OCI-LY7 (cell line): ENCODE measurements at regions not wholly inside any gene's neighbourhood (a gene's known extent, or its start where the extent isn't known, plus 50 kb on each side); places are given as distances from the start of the nearest gene placed in this dataset.

Experiments
- BruUV-seq: library from RNA; stranded (reverse); fragments of 400-500 nt; replicated peaks from 2 replicates; lab custom pipeline; 2021; lab: Mats Ljungman, UMichigan
- CTCF ChIA-PET: fragments of 300-600 bp; sonication (Branson Sonifier 250); formaldehyde crosslinking; loops from one replicate; lab custom pipeline; 2022; ENCODE audit warnings: antibody characterized with exemption; ENCODE audit not compliant: unreplicated experiment; lab: Charles Lee
- POLR2A ChIA-PET: fragments of 300-600 bp; sonication (Branson Sonifier 250); formaldehyde crosslinking; loops from one replicate; lab custom pipeline; 2022; ENCODE audit warnings: antibody characterized with exemption; lab: Charles Lee
- DNase-seq: peaks from one replicate; pipeline ENCODE4 v3.0.0-alpha.2; 2015; ENCODE audit warnings: low spot score
- H2AFZ ChIP-seq: fragments of 200-600 bp; sonication (generic), shearing (Covaris generic); 2 replicates; pipeline ENCODE4 v1.6.1; 2014; ENCODE audit warnings: mild to moderate bottlenecking, antibody characterized with exemption, low read length, moderate library complexity
- H3K27ac ChIP-seq: fragments of 200-600 bp; sonication (generic); 2 replicates; pipeline ENCODE4 v1.5.1; 2014; ENCODE audit warnings: mixed run types, low read depth, mild to moderate bottlenecking, moderate library complexity, low read length, inconsistent platforms; ENCODE audit not compliant: poor library complexity, severe bottlenecking
- H3K36me3 ChIP-seq: fragments of 200-600 bp; sonication (generic); 2 replicates; pipeline ENCODE4 v1.6.1; 2014; ENCODE audit warnings: mild to moderate bottlenecking, antibody characterized with exemption, low read length, moderate library complexity, mixed read lengths; ENCODE audit not compliant: insufficient read depth
- H3K4me1 ChIP-seq: fragments of 200-600 bp; sonication (generic); 2 replicates; pipeline ENCODE4 v1.5.1; 2014; ENCODE audit warnings: mild to moderate bottlenecking, low read length; ENCODE audit not compliant: insufficient read depth, poor library complexity, severe bottlenecking
- H3K4me2 ChIP-seq: fragments of 200-600 bp; sonication (generic); 2 replicates; pipeline ENCODE4 v1.6.1; 2014; ENCODE audit warnings: mild to moderate bottlenecking, low read length
- H3K4me3 ChIP-seq: fragments of 200-600 bp; sonication (generic); 2 replicates; pipeline ENCODE4 v1.5.1; 2014; ENCODE audit warnings: mild to moderate bottlenecking, low read depth, low read length; ENCODE audit not compliant: poor library complexity, severe bottlenecking
- H3K79me2 ChIP-seq: fragments of 200-600 bp; sonication (generic); 2 replicates; pipeline ENCODE4 v1.6.1; 2016; ENCODE audit warnings: low read depth, mild to moderate bottlenecking, low read length, moderate library complexity, mixed read lengths; ENCODE audit not compliant: insufficient read depth
- H3K9me2 ChIP-seq: fragments of 200-600 bp; sonication (generic); 2 replicates; pipeline ENCODE4 v1.6.1; 2016; ENCODE audit warnings: mild to moderate bottlenecking, low read length, mixed read lengths; ENCODE audit not compliant: insufficient read depth
- H3K9me3 ChIP-seq: fragments of 200-600 bp; sonication (generic); 2 replicates; pipeline ENCODE4 v1.6.1; 2014; ENCODE audit warnings: mild to moderate bottlenecking, mixed run types, low read length, mixed read lengths
- H4K20me1 ChIP-seq: fragments of 200-600 bp; sonication (generic); 2 replicates; pipeline ENCODE4 v1.6.1; 2014; ENCODE audit warnings: mild to moderate bottlenecking, antibody characterized with exemption, low read length, moderate library complexity, mixed read lengths; ENCODE audit not compliant: insufficient read depth
- EZH2phosphoT487 ChIP-seq: fragments of 200-600 bp; sonication (generic); IDR thresholded peaks from 2 replicates; pipeline ENCODE4 v1.6.1; 2018; ENCODE audit warnings: low read depth, borderline replicate concordance, mild to moderate bottlenecking, mixed run types, antibody characterized with exemption, low read length, moderate library complexity, mixed read lengths
- intact Hi-C: fragments of 100-400 bp; cut with micrococcal nuclease; formaldehyde crosslinking; loops from one replicate; pipeline ENCODE4 v1.10.0; 2022; ENCODE audit not compliant: unreplicated experiment
- TF ChIP-seq, protein P1 (sequence below): fragments of 200-600 bp; sonication (generic); conservative IDR thresholded peaks from 2 replicates; pipeline ENCODE4 v1.5.1; 2014; ENCODE audit warnings: mild to moderate bottlenecking, antibody characterized with exemption, low read length, moderate library complexity, mixed read lengths

DNA sequence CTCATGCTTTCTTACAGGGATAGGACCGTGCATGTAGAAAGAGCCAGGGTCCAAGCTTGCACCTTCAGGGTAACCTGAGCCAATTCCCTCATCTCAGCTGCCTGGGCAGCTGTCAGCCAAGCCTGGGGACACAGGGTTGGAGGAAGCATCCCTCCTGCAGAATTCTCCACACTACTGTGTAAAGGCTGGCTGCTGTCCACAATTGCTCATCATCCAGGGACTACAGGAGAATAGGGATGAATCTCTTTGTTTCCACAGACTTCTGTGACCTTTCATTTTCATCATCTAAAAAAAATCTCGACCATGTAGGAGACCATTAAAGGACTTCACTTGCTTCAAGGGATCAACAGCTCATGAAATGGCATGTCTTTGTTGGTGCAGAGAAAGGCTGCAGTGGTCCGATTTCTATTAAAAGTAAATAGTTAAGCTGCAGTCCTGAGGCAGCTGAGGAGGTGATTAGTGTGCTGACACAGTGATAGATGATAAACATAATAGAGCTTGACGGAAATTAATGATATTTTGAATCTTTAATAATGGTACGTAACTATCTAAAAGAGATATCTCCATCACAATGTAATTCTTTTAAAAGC lies 74.4 kb upstream of the COPS8 start:
- no peak for TF ChIP-seq EZH2phosphoT487
- TF ChIP-seq, protein P1, sequence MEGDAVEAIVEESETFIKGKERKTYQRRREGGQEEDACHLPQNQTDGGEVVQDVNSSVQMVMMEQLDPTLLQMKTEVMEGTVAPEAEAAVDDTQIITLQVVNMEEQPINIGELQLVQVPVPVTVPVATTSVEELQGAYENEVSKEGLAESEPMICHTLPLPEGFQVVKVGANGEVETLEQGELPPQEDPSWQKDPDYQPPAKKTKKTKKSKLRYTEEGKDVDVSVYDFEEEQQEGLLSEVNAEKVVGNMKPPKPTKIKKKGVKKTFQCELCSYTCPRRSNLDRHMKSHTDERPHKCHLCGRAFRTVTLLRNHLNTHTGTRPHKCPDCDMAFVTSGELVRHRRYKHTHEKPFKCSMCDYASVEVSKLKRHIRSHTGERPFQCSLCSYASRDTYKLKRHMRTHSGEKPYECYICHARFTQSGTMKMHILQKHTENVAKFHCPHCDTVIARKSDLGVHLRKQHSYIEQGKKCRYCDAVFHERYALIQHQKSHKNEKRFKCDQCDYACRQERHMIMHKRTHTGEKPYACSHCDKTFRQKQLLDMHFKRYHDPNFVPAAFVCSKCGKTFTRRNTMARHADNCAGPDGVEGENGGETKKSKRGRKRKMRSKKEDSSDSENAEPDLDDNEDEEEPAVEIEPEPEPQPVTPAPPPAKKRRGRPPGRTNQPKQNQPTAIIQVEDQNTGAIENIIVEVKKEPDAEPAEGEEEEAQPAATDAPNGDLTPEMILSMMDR, result no peak
- POLR2A ChIA-PET, result no interaction called here
- Histone ChIP-seq H3K36me3 (no peaks in the 10 kb centered on the region), H3K27ac (no peak overlapping the region), H3K9me3 (no peaks in the 10 kb centered on the region), H3K79me2 (no peaks in the 10 kb centered on the region), H4K20me1 (no peaks in the 10 kb centered on the region), H3K9me2 (no peaks in the 10 kb centered on the region), H3K4me2 (no peak overlapping the region), H3K4me3 (no peak overlapping the region), H3K4me1 (no peaks in the 10 kb centered on the region), H2AFZ (no peak overlapping the region)
- BruUV-seq, result no TSS peak
- intact Hi-C loops, result no loop called here
- DNase-seq, result no peak
- CTCF ChIA-PET, result no interaction called here

GRCh38 chr2:237012004-237012403 lies 73.7 kb upstream of the COPS8 start:
- TF ChIP-seq EZH2phosphoT487, result no peak
- TF ChIP-seq, protein P1, result no peak

DNA sequence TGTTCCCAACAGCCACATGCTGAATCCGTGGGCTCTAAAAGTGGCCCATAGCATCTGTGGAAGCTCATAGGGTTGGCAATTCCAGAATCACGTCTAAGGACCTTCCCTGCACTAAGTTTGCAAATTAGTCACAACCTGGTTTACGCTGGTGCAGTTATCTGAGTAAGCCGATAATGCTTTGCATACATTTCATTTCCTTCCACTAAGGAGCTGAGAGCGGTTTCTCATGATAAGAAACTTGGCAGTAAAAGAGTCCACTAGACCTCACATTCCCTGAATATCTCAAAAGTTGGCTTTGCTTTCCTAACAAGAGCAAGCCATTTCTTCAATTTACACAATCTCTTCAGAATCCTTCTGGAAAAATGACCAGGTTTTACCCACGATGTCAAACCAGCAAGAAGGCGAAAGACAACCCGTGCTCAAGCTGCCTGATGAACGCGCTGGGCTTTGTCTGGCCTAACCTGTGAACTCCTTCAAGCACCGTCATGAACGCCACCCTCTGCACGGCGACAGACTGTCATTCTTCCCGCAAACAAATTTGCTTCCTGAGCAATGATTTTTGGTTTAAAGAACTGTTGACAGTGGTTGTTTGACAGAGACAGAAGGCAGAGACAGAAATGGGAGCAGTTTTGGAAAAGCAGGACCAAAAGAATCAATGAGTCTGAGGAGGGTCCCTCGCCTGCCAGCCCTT lies 73.0 kb upstream of the COPS8 start:
- TF ChIP-seq, protein P1, result no peak
- TF ChIP-seq EZH2phosphoT487, result no peak
- ChIA-PET CTCF (no interaction called here), POLR2A (no interaction called here)
- H3K27ac ChIP-seq, result no peak overlapping the region
- no peaks in the 10 kb centered on the region for H3K79me2 ChIP-seq
- H3K4me1 ChIP-seq, result no peaks in the 10 kb centered on the region
- H2AFZ ChIP-seq, result no peak overlapping the region
- no peaks in the 10 kb centered on the region for H4K20me1 ChIP-seq
- no peak overlapping the region for H3K4me2 ChIP-seq
- intact Hi-C loops, result no loop called here
- no peaks in the 10 kb centered on the region for H3K9me3 ChIP-seq
- no peaks in the 10 kb centered on the region for H3K36me3 ChIP-seq
- H3K9me2 ChIP-seq, result no peaks in the 10 kb centered on the region
- DNase-seq, result no peak
- no peak overlapping the region for H3K4me3 ChIP-seq
- BruUV-seq, result no TSS peak

More at GRCh38 chr2:237012004-237012403, 73.7 kb upstream of the COPS8 start:
- Histone ChIP-seq H4K20me1 (no peaks in the 10 kb centered on the region), H3K4me3 (no peak overlapping the region), H3K27ac (no peak overlapping the region), H3K4me2 (no peak overlapping the region), H3K4me1 (no peaks in the 10 kb centered on the region), H2AFZ (no peak overlapping the region), H3K36me3 (no peaks in the 10 kb centered on the region), H3K9me3 (no peaks in the 10 kb centered on the region), H3K9me2 (no peaks in the 10 kb centered on the region), H3K79me2 (no peaks in the 10 kb centered on the region)
- no peak for DNase-seq
- no TSS peak for BruUV-seq
- CTCF ChIA-PET, result no interaction called here
- intact Hi-C loops, result no loop called here
- POLR2A ChIA-PET, result no interaction called here
